Non-pigmented ciliary epithelial cell (primary cell): ENCODE measurements at regions not wholly inside any gene's neighbourhood (a gene's known extent, or its start where the extent isn't known, plus 50 kb on each side); places are given as distances from the start of the nearest gene placed in this dataset.

Experiments
- DNase-seq: peaks from one replicate; pipeline ENCODE4 v3.0.0-alpha.2; 2010; ENCODE audit warnings: low read depth

DNA sequence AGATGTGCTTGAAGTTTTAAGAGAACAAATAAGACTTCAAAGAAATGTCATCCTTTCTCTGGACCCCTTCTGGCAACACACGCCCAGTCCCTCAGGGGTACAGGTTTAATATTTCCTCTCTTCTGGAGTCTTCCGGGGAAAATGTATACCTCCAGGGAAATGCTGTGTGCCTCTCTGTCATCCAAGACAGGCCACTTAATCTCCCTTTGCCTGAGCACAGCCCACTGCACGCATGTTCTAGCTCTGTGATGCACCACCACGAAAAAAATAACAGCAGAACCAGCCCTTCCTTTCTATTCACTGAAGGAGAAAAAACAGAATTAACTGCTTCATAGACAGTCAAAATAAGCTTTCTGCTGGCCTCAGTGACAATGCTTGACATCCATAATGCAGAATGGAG, 140.1 kb downstream of the RBFOX3 start:
- DNase-seq = no peak

DNA sequence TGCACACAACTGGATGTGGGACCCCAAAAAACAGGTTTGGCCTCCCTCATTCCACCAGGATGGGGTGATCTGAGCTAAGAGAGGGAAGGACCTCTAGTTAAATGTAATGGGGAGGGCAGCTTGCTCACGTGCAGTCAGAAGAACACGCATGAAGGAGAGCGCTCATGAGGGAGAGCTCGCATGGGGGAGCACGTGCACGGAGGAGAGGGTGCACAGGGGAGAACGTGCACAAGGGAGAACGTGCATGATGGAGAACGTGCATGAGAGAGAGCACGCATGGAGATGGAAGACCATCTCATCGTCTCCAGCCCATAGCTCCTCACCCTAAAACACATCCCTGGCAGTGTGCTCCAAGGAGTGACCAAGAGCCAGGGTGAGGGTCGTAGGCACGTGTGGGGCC, 141.2 kb downstream of the RBFOX3 start:
- DNase-seq = no peak

DNA sequence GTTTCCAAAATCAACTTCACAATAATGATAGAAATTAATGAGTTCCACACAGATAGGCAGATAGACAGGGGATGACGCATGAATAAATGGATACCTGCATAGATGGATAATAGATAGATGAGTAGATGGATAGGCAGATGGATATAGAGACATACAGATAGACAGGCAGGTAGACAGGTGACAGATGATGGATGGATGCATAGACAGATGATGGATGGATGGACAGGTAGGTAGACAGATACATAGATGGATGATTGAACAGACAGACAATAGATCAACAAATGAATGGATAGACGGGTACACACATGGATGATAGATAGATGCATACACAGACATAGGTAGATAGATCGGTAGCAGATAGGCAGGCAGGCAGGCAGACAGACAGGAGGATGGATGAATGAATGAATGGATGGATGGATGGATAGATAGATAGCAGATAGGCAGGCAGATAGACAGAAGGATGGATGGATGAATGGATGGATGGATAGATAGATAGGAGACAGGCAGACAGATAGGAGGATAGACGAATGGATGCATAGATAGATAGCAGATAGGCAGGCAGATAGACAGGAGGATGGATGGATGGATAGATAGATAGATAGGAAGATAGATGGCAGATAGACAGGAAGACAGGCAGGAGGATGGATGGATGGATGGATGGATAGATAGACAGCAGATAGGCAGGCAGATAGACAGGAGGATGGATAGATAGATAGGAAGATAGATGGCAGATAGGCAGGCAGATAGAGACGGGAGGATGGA, 142.5 kb downstream of the RBFOX3 start:
- DNase-seq = no peak

GRCh38 chr17:79466562-79467350, 144.1 kb downstream of the RBFOX3 start:
- DNase-seq = no peak

DNA sequence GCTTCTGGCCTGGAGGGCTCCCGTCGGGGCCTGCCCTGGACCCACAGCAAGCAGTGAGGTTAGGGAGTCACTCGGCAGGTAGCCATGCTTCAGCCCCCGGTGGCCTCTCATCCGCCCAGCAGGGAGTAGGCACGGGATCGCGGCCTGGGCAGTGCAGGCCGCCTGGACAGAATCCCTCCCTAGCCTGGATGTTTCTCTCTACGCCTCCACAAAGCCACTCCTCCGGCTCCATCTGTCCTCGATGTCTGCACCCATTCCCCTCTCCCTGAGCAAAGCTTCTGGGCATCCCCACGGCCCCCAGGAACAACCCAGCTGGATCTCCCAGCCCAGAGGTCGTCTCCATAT, 145.2 kb downstream of the RBFOX3 start:
- DNase-seq = no peak

- no peak for DNase-seq
These were observed 145.7 kb downstream of the RBFOX3 start for GRCh38 chr17:79465011-79465680.

DNA sequence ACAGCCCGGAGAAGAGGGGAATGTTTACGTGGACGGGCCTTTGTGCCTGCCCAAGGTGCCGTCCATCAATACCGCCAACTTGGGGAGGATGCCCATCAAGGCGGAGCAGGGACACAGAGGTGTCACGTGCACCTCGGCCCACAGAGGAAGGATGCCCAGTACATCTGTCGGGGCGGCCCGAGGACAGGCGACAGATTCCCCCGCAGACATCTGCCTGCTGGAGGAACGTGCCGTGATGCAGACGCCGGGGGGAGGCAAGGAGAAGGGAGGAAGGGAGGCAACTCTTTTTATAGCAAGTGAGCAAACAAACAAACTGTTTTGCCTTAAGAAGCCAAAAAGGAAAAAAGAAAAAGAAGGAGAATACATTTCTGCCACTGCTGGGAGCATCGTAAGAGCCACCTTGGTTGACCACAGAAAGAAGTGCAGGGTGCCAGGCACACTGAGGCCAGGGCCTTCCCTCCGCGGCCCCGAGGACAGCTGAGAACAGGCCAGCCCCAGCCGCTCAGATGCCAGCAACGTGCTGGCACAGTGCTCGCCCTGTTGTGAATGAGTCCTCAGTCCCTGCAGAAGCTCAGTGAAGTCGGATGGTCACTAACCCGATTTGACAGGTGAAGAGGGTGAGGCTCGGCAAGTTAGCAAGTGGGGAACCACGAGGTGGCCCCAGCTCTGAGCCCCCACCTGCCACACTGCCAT, 146.4 kb downstream of the RBFOX3 start:
- DNase-seq = no peak

DNA sequence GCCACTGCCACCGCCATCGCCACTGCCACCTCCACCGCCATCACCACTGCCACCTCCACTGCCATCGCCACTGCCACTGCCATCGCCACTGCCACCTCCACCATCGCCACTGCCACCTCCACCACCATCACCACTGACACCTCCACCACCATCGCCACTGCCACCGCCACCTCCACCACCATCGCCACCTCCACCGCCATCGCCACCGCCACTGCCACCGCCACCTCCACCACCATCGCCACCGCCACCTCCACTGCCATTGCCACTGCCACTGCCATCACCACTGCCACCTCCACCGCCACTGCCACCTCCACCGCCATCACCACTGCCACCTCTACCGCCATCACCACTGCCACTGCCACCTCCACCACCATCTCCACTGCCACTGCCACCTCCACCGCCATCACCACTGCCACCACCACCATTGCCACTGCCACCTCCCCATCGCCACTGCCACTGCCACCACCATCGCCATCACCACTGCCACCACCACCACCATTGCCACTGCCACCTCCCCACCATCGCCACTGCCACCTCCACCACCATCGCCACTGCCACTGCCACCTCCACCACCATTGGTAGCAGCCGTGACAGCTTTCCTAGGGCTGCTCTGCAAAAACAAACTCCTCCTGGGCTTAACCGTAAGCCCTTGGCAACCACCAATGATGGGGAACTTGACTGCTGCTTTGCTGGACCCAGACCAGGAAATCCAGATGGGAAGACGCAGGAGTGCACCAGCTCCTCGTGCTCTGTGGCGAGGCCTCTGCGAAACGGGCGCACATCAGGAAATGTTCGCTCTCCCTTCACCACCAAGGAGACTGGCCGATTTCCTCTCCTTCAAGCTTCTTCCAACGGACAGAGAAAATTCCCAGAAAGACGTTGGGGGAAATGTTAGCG, 147.2 kb downstream of the RBFOX3 start:
- DNase-seq = no peak

DNA sequence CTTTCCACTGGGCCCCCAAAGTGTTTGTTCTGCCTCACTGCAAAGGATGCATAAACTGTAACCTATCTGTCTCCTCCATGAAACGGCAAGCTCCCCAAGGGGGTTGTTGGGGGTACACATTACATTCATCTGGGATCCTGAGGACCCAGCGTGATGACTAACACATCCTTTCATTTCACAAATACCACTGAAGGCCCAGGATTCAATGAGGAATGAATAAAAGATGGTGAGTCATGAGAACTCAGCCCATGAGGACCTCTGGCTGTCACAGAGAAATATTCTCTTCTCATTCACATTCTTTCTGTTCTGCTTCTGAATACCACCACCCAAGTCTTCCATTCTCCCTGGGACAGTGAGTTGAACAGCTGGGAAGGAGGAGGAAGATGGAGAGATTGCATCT, 149.8 kb downstream of the RBFOX3 start:
- DNase-seq = peak; percentile 8

DNA sequence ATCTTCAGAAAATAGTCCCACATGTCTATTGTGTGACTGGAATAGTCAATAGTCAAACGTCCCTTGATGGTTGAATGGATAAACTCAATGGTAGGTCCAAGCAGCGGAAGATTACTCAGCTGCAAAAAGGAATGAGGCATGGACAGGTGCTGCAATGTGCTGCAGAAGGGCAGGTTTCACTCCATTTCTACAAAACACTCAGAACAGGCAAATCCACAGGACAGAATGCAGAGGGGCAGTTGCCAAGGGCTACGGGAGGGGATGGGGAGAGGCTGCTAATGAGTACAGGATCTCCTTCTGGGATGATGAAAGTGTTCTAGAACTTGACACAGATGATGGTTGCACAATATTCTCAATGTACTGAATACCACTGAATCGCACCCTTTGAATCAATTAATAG, 151.0 kb downstream of the RBFOX3 start:
- DNase-seq = no peak

DNA sequence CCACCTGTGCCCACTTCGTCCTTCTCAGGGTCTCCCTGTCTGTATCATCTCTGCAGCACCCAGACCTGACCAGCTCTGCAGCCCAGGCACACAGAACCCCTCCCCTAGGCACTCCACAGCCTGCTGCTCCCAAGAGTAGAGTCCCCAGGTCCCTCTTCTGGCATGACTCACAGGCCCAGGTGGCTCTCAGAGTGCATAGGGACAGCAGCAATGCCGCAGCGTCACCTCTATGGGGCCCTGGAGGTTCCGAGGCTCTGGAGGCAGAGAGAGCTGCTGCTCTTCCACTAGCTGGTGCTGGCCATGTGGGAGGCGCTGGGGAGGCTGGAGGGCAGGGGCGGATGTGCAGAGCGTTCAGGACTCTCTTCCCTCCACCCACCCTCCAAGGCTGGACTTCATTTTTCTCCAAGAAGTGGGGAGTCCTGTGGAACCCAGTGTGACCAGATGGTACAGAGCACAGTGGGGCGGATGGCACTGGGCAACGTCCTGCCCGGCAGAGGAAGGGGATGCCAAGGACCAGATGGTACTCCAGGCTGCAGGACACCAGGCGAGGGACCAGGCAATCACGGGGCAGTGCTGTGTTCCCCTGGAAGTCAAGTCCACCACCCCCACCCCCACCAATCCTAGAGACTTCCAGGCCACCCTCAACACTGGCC, 151.7 kb downstream of the RBFOX3 start:
- DNase-seq = no peak

GRCh38 chr17:79458356-79458755, 152.5 kb downstream of the RBFOX3 start:
- no peak for DNase-seq

- no peak for DNase-seq
These were observed 153.0 kb downstream of the RBFOX3 start for GRCh38 chr17:79457889-79458288.

DNA sequence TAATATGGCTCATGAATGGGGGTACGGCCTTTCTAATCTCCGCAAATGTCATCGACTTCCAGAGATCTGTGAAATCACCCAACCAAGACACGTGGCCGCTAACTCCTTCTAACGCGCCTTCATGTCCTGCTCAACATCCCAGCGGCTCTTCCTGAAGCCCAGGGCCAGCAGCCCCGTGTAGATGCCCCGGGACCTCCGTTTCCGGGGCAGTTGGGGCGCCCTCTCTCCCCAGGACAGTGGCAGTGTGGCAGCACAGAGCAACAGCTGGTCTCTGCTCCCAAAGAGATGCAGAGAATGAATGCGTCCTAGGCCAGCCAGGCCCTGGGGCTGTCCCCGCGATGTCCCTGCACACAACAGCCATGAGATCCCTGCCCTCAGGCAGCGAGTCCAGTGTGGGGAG, 153.5 kb downstream of the RBFOX3 start:
- DNase-seq = no peak

GRCh38 chr17:79455636-79456035, 155.2 kb downstream of the RBFOX3 start:
- no peak for DNase-seq

GRCh38 chr17:79454826-79455225, 156.0 kb downstream of the RBFOX3 start:
- no peak for DNase-seq

GRCh38 chr17:79453481-79453880, 157.4 kb downstream of the RBFOX3 start:
- DNase-seq = no peak

GRCh38 chr17:79452706-79453105, 158.1 kb downstream of the RBFOX3 start:
- no peak for DNase-seq

- no peak for DNase-seq
These were observed 159.7 kb downstream of the RBFOX3 start for GRCh38 chr17:79451167-79451566.

DNA sequence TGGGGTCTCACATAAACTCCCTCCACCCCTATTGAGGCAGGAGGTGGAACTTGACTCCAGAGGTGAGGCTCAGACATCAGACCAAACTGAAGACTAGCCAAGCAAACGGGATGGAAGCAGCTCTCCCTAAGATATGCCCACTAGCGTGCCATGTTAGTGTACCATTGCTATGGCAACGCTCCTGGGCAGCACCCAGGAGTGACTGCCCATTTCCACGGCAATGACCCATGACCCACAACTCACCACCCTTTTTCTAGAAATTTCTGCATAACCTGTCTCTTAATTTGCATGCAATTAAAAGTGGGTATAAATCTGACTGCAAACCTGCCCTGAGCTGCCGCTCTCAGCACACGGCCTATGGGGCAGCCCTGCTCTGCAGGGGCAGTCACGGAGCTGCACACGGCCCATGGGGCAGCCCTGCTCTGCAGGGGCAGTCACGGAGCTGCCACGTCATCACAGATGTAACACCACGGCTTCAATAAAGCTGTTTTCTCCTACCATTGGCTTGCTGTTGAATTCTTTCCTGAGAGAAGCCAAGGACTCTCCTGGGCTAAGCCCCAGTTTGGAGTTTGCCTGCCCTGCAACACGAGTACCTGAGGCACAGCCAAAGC, 164.3 kb downstream of the RBFOX3 start:
- DNase-seq = no peak

GRCh38 chr17:79444198-79444597, 166.7 kb downstream of the RBFOX3 start:
- no peak for DNase-seq
